Left lung (tissue), 4 donors: ENCODE measurements at regions not wholly inside any gene's neighbourhood (a gene's known extent, or its start where the extent isn't known, plus 50 kb on each side); places are given as distances from the start of the nearest gene placed in this dataset.

Experiments
- ATAC-seq: fragments of 200-7000 bp; cut with Tn5 transposase; one replicate; pipeline ENCODE4 v1.9.1; 2020; ENCODE audit warnings: moderate library complexity
- DNase-seq, 4 donors: peaks; one replicate each; pipeline ENCODE4 v3.0.0-alpha.2; 2013 to 2020
- H3K27ac ChIP-seq, 2 donors: fragments of 200-600 bp; sonication (generic) in 1 of 2; one replicate each; pipeline versions ENCODE4 v1.5.0 to v1.8.0; 2020 to 2021
- H3K27me3 ChIP-seq, 2 donors: fragments of 200-600 bp; sonication (generic) in 1 of 2; one replicate each; pipeline versions ENCODE4 v1.5.0 to v1.8.0; 2020 to 2021
- H3K36me3 ChIP-seq, 2 donors: fragments of 200-600 bp; sonication (generic) in 1 of 2; one replicate each; pipeline versions ENCODE4 v1.5.0 to v1.8.0; 2020 to 2021
- H3K4me1 ChIP-seq, 2 donors: fragments of 200-600 bp; one replicate each; pipeline ENCODE4 v1.8.0; 2021
- H3K4me3 ChIP-seq, 2 donors: fragments of 200-600 bp; sonication (generic) in 1 of 2; one replicate each; pipeline versions ENCODE4 v1.5.0 to v1.8.0; 2020 to 2021; ENCODE audit warnings: mild to moderate bottlenecking in 1 of 2
- H3K9me3 ChIP-seq, 2 donors: fragments of 200-600 bp; sonication (generic) in 1 of 2; one replicate each; pipeline versions ENCODE4 v1.5.0 to v1.8.0; 2020 to 2021
- CTCF ChIP-seq, 2 donors: fragments of 200-600 bp; sonication (generic) in 1 of 2; IDR thresholded peaks; one replicate each; pipeline versions ENCODE4 v1.5.0 to v1.8.0; 2021; ENCODE audit warnings: antibody characterized with exemption in 2 of 2
- intact Hi-C, 2 donors: fragments of 100-400 bp; cut with DNase I; formaldehyde crosslinking; loops; one replicate each; pipeline versions ENCODE4 v1.11.2 to v1.14.2; 2022
- donor health status: DM: no; HTN: yes; CAD: no.
- donor health status: DM: no; HTN: no; CAD: no.

- H3K9me3 ChIP-seq: no peaks in the 10 kb centered on the region
- DNase-seq (no peak), ATAC-seq (no peak)
- no peak for TF ChIP-seq CTCF (IDR thresholded peaks at IDR 0.05)
- H3K4me1 ChIP-seq: no peaks in the 10 kb centered on the region
- no peak overlapping the region for H3K27ac ChIP-seq
- intact Hi-C loops: no loop called here
- no peaks in the 10 kb centered on the region for H3K36me3 ChIP-seq
- H3K4me3 ChIP-seq: no peak overlapping the region
- no peaks in the 10 kb centered on the region for H3K27me3 ChIP-seq
These were observed 329.8 kb downstream of the PMP22 start for GRCh38 chr17:14935139-14935841.

GRCh38 chr17:14933676-14934075, 331.4 kb downstream of the PMP22 start:
- no peak for ATAC-seq

DNA sequence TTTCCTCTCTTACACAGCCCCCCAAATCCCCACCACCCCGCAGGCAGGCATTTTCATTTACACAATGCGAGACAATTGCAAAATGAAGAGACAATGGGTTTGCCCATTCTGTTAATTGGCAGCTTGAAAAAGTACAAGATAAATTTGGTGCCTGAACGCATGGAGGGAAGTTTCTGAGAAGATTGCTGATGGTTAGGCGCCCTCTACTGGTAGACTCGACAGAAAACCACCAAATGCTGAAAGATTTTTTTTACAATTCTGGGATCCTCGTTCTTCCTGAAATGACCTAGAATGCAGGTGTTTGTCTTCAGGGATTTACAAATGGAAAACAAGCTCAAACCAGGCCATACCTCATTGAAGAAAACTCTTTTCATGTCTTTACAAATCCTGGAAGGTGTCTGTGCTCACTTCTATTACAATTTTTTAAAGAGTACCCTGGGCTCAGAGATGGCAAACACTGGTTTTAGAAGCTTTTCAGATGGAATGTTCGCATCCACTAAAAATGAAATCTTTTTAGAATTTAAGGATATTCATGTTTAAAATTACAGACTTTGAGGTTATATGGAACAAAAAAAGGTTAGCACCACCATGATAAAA, 338.5 kb downstream of the PMP22 start:
- H3K36me3 ChIP-seq: no peaks in the 10 kb centered on the region
- DNase-seq: peak in 2 of 4 donors; percentile 59 to 76
- H3K27me3 ChIP-seq: no peaks in the 10 kb centered on the region
- peak; percentile 59 to 65 for TF ChIP-seq CTCF (IDR thresholded peaks at IDR 0.05)
- intact Hi-C loops: no loop called here
- ATAC-seq: peak; percentile 75
- H3K9me3 ChIP-seq: peaks cover 0 to 6% of the 10 kb centered on the region in 2 donors
- H3K27ac ChIP-seq: no peak overlapping the region
- no peaks in the 10 kb centered on the region for H3K4me1 ChIP-seq
- no peak overlapping the region for H3K4me3 ChIP-seq

More at GRCh38 chr17:14933676-14934075, 331.4 kb downstream of the PMP22 start:
- Histone ChIP-seq H3K9me3 (no peaks in the 10 kb centered on the region), H3K4me3 (no peak overlapping the region), H3K27me3 (no peaks in the 10 kb centered on the region), H3K27ac (no peak overlapping the region), H3K4me1 (no peaks in the 10 kb centered on the region), H3K36me3 (no peaks in the 10 kb centered on the region)
- TF ChIP-seq CTCF (IDR thresholded peaks at IDR 0.05): no peak
- DNase-seq: no peak
- intact Hi-C loops: no loop called here

GRCh38 chr17:14926073-14926472, 339.1 kb downstream of the PMP22 start:
- Histone ChIP-seq H3K4me3 (no peak overlapping the region), H3K4me1 (no peaks in the 10 kb centered on the region), H3K27me3 (no peaks in the 10 kb centered on the region), H3K27ac (no peak overlapping the region), H3K9me3 (peaks cover 0 to 6% of the 10 kb centered on the region in 2 donors), H3K36me3 (no peaks in the 10 kb centered on the region)
- intact Hi-C loops: no loop called here
- no peak for ATAC-seq
- no peak for DNase-seq
- no peak for TF ChIP-seq CTCF (IDR thresholded peaks at IDR 0.05)

GRCh38 chr17:14925498-14925897, 339.6 kb downstream of the PMP22 start:
- ATAC-seq (no peak), DNase-seq (no peak)
- no peaks in the 10 kb centered on the region for H3K27me3 ChIP-seq
- no peak overlapping the region for H3K27ac ChIP-seq
- H3K36me3 ChIP-seq: no peaks in the 10 kb centered on the region
- no peak overlapping the region for H3K4me3 ChIP-seq
- TF ChIP-seq CTCF (IDR thresholded peaks at IDR 0.05): no peak
- no peaks in the 10 kb centered on the region for H3K4me1 ChIP-seq
- intact Hi-C loops: no loop called here
- peaks cover 0 to 6% of the 10 kb centered on the region in 2 donors for H3K9me3 ChIP-seq
